ENCODE measurements at regions not wholly inside any gene's neighbourhood (a gene's known extent, or its start where the extent isn't known, plus 50 kb on each side); places are given as distances from the start of the nearest gene placed in this dataset.

DNA sequence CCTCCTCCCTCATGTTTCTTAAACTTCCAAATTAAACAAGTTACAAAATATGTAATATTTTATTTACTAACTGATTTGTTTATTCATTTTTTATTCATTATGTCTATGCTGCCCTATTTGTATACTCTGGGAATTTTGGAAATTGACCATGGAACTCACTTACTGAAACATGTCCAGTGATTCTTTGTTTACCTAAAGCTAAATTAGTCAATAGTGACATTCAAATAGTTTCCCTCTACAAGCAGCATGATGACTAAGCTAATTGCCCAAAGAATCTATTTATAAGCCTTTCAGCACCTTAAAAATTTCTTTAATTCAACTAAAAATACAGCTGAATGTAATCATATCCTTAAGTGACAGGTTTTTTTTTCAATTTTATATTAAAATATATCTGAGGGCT, 437.7 kb downstream of the SI start:
- TF ChIP-seq NCOA4 (IDR thresholded peaks at IDR 0.05; ENCODE audit: partially characterized antibody) = no peak
- no peak for TF ChIP-seq CCAR2 (IDR thresholded peaks at IDR 0.05; ENCODE audit: low read depth, low read length)
- TF ChIP-seq EGR1 (conservative IDR thresholded peaks at IDR 0.05) = no peak
- TF ChIP-seq C11orf30 (IDR thresholded peaks at IDR 0.05; ENCODE audit: low read depth) = no peak
- no peak for TF ChIP-seq RNF219 (CRISPR knock-in tag; IDR thresholded peaks at IDR 0.05)
- TF ChIP-seq DIDO1 (tag; IDR thresholded peaks at IDR 0.05; ENCODE audit: low read depth) = no peak
- no peaks in the 10 kb centered on the region for H3K9me1 ChIP-seq (ENCODE audit: control insufficient read depth, insufficient read depth, low read length)
- H3K4me1 ChIP-seq (replicated peaks in 1 of 2; ENCODE audit: control insufficient read depth in 2 of 2, insufficient read depth in 2 of 2, low read length in 2 of 2) = no peaks in the 10 kb centered on the region
- H3K79me2 ChIP-seq (ENCODE audit: control insufficient read depth, insufficient read depth, low read length) = no peaks in the 10 kb centered on the region
- H3K4me3 ChIP-seq = no peak overlapping the region
- no peaks in the 10 kb centered on the region for H3K27me3 ChIP-seq (ENCODE audit: control insufficient read depth in 2 of 2, insufficient read depth in 2 of 2, low read length in 2 of 2)
- intact Hi-C loops (cut with micrococcal nuclease) = no loop called here
- H2AFZ ChIP-seq (ENCODE audit: low read depth, low read length) = no peak overlapping the region
- POLR2A ChIA-PET = no interaction called here
- H3K9me3 ChIP-seq (replicated peaks; ENCODE audit: control insufficient read depth, insufficient read depth, low read depth, low read length) = no peaks in the 10 kb centered on the region; the same call in 1 of the 2 replicates
- BruUV-seq (replicated peaks) = no TSS peak
- in situ Hi-C loops (cut with MboI) = no loop called here
- H4K20me1 ChIP-seq (replicated peaks; ENCODE audit: control insufficient read depth, insufficient read depth, low read length) = no peaks in the 10 kb centered on the region
- H3K9ac ChIP-seq (ENCODE audit: insufficient read depth in 1 of 2, low read depth in 2 of 2, low read length in 2 of 2) = no peak overlapping the region
- no peak overlapping the region for H3K4me2 ChIP-seq (ENCODE audit: insufficient read depth, low read length)
- CTCF ChIA-PET (ENCODE audit: low intra/inter-chr PET ratio) = no interaction called here
- ATAC-seq = no peak
- DNase-seq (ENCODE audit: extremely low read depth in 1 of 4, low spot score in 3 of 4) = no peak
- no peaks in the 10 kb centered on the region for H3K36me3 ChIP-seq (ENCODE audit: control insufficient read depth, insufficient read depth, low read length)
- no peak for FAIRE-seq
- H3K27ac ChIP-seq (ENCODE audit: extremely low read depth, low read depth, low read length) = no peak overlapping the region
